C4-2B (cell line): ENCODE measurements at regions not wholly inside any gene's neighbourhood (a gene's known extent, or its start where the extent isn't known, plus 50 kb on each side); places are given as distances from the start of the nearest gene placed in this dataset.

Experiments used
- H3K27ac ChIP-seq: fragments of 450-650 bp; 2 replicates; pipeline ENCODE4 v1.5.1; 2017
- CTCF ChIP-seq: fragments of 450-650 bp; conservative IDR thresholded peaks from 2 replicates; pipeline ENCODE4 v1.5.1; 2017; ENCODE audit warnings: mild to moderate bottlenecking
- ZFX ChIP-seq: fragments of 450-650 bp; IDR thresholded peaks from 2 replicates; pipeline ENCODE4 v1.6.1; 2017

- TF ChIP-seq ZFX (no peak), CTCF (no peak)
- H3K27ac ChIP-seq, result no peak overlapping the region
These were observed 68.7 kb upstream of the SP4 start for GRCh38 chr7:21359163-21359562.

- TF ChIP-seq ZFX, result no peak
- TF ChIP-seq CTCF, result no peak
- no peak overlapping the region for H3K27ac ChIP-seq
These were observed 66.3 kb upstream of the SP4 start for GRCh38 chr7:21361413-21362125.

GRCh38 chr7:21364801-21365271, 63.0 kb upstream of the SP4 start:
- H3K27ac ChIP-seq, result no peak overlapping the region
- no peak for TF ChIP-seq CTCF
- TF ChIP-seq ZFX, result no peak

GRCh38 chr7:21365866-21366624, 61.8 kb upstream of the SP4 start:
- H3K27ac ChIP-seq, result peak overlapping the region; percentile 71; the same call in 1 of the 2 replicates
- TF ChIP-seq ZFX (no peak), CTCF (no peak)

GRCh38 chr7:21367081-21367480, 60.8 kb upstream of the SP4 start:
- TF ChIP-seq ZFX, result no peak
- no peak for TF ChIP-seq CTCF
- peak overlapping the region; percentile 73 for H3K27ac ChIP-seq

- peak overlapping the region; percentile 73 for H3K27ac ChIP-seq
- no peak for TF ChIP-seq ZFX
- no peak for TF ChIP-seq CTCF
These were observed 60.3 kb upstream of the SP4 start for GRCh38 chr7:21367537-21367936.

- no peak overlapping the region for H3K27ac ChIP-seq
- no peak for TF ChIP-seq CTCF
- TF ChIP-seq ZFX, result no peak
These were observed 59.6 kb upstream of the SP4 start for GRCh38 chr7:21368317-21368716.
